Naive thymus-derived CD8-positive, alpha-beta T cell (primary cell): ENCODE measurements at regions not wholly inside any gene's neighbourhood (a gene's known extent, or its start where the extent isn't known, plus 50 kb on each side); places are given as distances from the start of the nearest gene placed in this dataset.

ENCODE experiments used
- ATAC-seq, 2 donors: fragments of 150-1000 bp; cut with Tn5 transposase in 1 of 2; sonication (Bioruptor Pico), chemical (Tn5 transposase) in 1 of 2; 1 replicate in 1 of 2; 2 replicates in 1 of 2; pipeline ENCODE4 v1.10.0; 2021; ENCODE audit warnings: mild to moderate bottlenecking in 2 of 2, moderate library complexity in 2 of 2
- POLR2A ChIA-PET: fragments of 350-600 bp; sonication (Branson Sonifier 250); formaldehyde crosslinking; loops from one replicate; lab custom pipeline; 2021; ENCODE audit warnings: antibody characterized with exemption; lab: Charles Lee
- DNase-seq, 10 donors: peaks; one replicate each; pipeline versions ENCODE4 v3.0.0 to v3.0.0-alpha.2; 2020 to 2022
- H3K27ac Mint-ChIP-seq, 10 donors: one replicate each; pipeline ENCODE4 v1.8.0; 2020 to 2022; ENCODE audit warnings: mild to moderate bottlenecking in 10 of 10, mixed read lengths in 10 of 10, moderate library complexity in 4 of 10, inconsistent platforms in 1 of 10
- H3K27me3 Mint-ChIP-seq, 5 donors: one replicate each; pipeline ENCODE4 v1.8.0; 2021 to 2022; ENCODE audit warnings: mixed read lengths in 5 of 5
- H3K36me3 Mint-ChIP-seq, 3 donors: one replicate each; pipeline ENCODE4 v1.8.0; 2020 to 2022; ENCODE audit warnings: mixed read lengths in 3 of 3, mild to moderate bottlenecking in 2 of 3, inconsistent platforms in 1 of 3
- H3K4me1 Mint-ChIP-seq, 4 donors: one replicate each; pipeline ENCODE4 v1.8.0; 2021 to 2022; ENCODE audit warnings: mixed read lengths in 4 of 4
- H3K4me3 Mint-ChIP-seq, 10 donors: one replicate each; pipeline ENCODE4 v1.8.0; 2020 to 2022; ENCODE audit warnings: mild to moderate bottlenecking in 10 of 10, mixed read lengths in 10 of 10, moderate library complexity in 6 of 10, inconsistent platforms in 1 of 10
- H3K9me3 Mint-ChIP-seq, 9 donors: one replicate each; pipeline ENCODE4 v1.8.0; 2020 to 2022; ENCODE audit warnings: mixed read lengths in 9 of 9, mild to moderate bottlenecking in 3 of 9, inconsistent platforms in 1 of 9, moderate library complexity in 1 of 9

DNA sequence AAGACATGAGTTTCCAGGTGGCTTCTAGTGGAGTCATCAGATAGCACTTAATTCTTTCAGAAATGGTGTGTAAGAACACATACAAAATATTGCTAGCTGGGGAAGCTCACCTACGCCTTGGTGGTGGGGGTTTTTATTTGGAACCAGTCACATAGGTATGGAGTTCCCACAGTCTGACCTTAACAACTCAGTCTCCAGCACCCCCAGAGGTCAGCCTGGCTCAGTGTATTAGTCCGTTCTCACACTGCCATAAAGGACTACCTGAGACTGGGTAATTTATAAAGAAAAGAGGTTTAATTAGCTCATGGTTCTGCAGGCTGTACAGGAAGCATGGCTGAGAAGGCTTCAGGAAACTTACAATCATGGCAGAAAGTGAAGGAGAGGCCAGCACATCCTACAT lies 317.5 kb upstream of the ZC3H12C start:
- H3K4me3 Mint-ChIP-seq, result no peak overlapping the region
- H3K36me3 Mint-ChIP-seq, result no peaks in the 10 kb centered on the region
- DNase-seq (no peak), ATAC-seq (no peak)
- H3K4me1 Mint-ChIP-seq, result no peaks in the 10 kb centered on the region
- no peak overlapping the region for H3K27ac Mint-ChIP-seq
- no peaks in the 10 kb centered on the region for H3K9me3 Mint-ChIP-seq
- POLR2A ChIA-PET, result no interaction called here
- no peaks in the 10 kb centered on the region for H3K27me3 Mint-ChIP-seq

DNA sequence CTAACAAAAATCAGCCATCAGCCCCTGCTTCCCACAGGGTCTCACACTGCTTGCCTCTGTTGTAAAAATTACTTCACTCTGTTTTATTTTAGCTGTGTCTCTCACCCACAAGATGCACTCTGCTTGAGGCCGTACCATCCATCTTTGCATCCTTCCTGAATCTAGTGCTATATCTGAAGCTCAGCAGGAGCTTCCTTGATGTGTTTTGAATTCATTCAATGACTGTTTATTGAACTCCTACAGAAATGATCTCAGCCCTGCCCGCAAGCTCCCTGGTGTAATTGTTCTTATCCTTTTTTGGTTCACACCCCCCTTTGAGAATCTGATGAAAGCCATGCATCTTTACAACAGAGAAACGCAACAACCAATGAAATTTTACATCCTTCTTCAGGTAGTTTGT lies 310.2 kb upstream of the ZC3H12C start:
- peaks cover 0 to 4% (median 0%) of the 10 kb centered on the region in 5 donors for H3K27me3 Mint-ChIP-seq
- H3K4me1 Mint-ChIP-seq, result no peaks in the 10 kb centered on the region
- POLR2A ChIA-PET, result no interaction called here
- H3K36me3 Mint-ChIP-seq, result no peaks in the 10 kb centered on the region
- ATAC-seq (no peak), DNase-seq (no peak)
- H3K4me3 Mint-ChIP-seq, result no peak overlapping the region
- peaks cover 0 to 2% (median 0%) of the 10 kb centered on the region in 9 donors for H3K9me3 Mint-ChIP-seq
- no peak overlapping the region for H3K27ac Mint-ChIP-seq

DNA sequence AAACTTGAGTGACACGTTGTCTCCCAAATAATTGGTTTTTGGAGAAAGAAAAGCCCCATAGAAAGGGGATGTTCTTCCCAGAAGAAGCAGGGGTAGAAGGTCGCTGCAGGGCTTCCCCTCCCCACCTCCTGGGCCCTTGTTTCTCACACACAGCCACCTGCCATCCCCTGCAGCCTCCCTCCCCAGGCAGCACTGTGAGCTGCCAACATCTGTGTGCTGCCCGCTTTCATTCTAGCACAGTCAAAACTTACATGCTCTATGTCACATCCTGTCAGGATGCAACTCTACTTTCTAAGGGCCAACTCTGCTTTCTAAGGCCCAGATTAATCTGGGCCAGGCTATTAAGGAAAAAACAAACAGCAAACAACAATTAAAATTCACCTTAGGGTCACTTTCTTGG lies 309.4 kb upstream of the ZC3H12C start:
- ATAC-seq (no peak), DNase-seq (no peak)
- Mint-ChIP-seq H3K9me3 (peaks cover 0 to 2% (median 0%) of the 10 kb centered on the region in 9 donors), H3K4me1 (no peaks in the 10 kb centered on the region), H3K36me3 (no peaks in the 10 kb centered on the region), H3K27me3 (peaks cover 0 to 4% (median 0%) of the 10 kb centered on the region in 5 donors), H3K27ac (no peak overlapping the region), H3K4me3 (no peak overlapping the region)
- POLR2A ChIA-PET, result no interaction called here

DNA sequence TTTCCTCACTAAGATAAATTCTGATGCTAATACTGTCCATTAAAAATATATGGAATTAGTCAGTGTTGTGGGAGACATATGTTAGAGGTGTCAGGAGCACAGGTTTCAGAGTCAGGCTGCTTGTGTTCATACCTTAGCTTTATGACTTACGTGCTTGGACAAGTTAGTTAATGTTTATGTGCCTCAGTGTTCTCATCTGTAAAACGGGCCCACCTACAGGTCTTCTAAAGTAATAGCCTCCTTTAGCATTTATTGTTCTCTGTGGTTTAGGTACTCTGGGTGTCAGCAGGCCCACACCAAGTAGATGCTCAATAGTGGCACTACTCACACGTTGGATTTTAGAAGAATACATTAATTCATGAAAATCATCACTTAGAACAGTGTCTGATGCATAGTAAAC lies 308.7 kb upstream of the ZC3H12C start:
- POLR2A ChIA-PET, result no interaction called here
- no peak for DNase-seq

DNA sequence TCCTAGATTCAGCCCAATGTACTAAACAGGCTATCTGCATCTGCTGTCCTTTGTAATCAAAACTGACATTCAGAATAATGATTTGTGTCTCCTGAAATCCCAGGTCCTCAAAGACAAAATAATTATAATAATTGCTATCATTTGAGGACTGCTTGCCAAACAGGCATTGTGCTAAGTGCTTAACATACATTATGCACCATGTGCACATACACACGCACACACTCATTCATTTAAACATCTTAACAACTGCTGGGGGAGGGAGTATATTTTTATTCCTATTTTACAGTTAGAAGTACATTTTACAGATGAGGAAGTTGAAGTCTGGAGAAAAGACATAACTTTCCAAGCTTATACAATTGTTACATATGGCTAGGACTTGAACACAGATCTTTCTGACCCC lies 308.0 kb upstream of the ZC3H12C start:
- H3K27me3 Mint-ChIP-seq, result peaks cover 0 to 4% (median 0%) of the 10 kb centered on the region in 5 donors
- POLR2A ChIA-PET, result no interaction called here
- H3K36me3 Mint-ChIP-seq, result no peaks in the 10 kb centered on the region
- ATAC-seq, result no peak
- H3K27ac Mint-ChIP-seq, result no peak overlapping the region
- no peak overlapping the region for H3K4me3 Mint-ChIP-seq
- no peak for DNase-seq
- no peaks in the 10 kb centered on the region for H3K4me1 Mint-ChIP-seq
- peaks cover 0 to 2% (median 0%) of the 10 kb centered on the region in 9 donors for H3K9me3 Mint-ChIP-seq

More for the DNA sequence above, 308.7 kb upstream of the ZC3H12C start:
- Mint-ChIP-seq H3K27me3 (peaks cover 0 to 4% (median 0%) of the 10 kb centered on the region in 5 donors), H3K4me3 (no peak overlapping the region), H3K4me1 (no peaks in the 10 kb centered on the region), H3K36me3 (no peaks in the 10 kb centered on the region), H3K27ac (no peak overlapping the region), H3K9me3 (peaks cover 0 to 2% (median 0%) of the 10 kb centered on the region in 9 donors)
- no peak for ATAC-seq

DNA sequence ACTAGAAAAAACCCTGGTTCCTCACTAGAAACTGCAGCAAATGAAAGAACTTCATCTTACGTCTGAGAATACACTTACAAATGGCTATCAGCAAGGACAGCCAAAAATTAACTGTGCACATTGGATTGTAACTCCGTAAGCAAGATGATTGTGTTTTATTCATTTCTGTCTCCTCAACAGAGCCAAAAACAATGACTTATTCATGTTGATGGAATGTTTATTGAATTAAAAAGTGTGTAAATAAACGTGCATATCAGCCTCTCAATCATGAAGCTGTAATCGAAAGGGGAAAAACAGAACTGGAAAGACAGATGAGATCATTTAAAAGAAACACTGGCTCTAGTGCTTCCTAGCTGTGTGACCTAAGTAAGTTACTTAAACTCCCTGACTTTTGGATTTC lies 307.5 kb upstream of the ZC3H12C start:
- H3K4me3 Mint-ChIP-seq, result no peak overlapping the region
- POLR2A ChIA-PET, result no interaction called here
- ATAC-seq (no peak), DNase-seq (no peak)
- no peaks in the 10 kb centered on the region for H3K36me3 Mint-ChIP-seq
- H3K27ac Mint-ChIP-seq, result no peak overlapping the region
- H3K9me3 Mint-ChIP-seq, result peaks cover 0 to 2% (median 0%) of the 10 kb centered on the region in 9 donors
- no peaks in the 10 kb centered on the region for H3K4me1 Mint-ChIP-seq
- H3K27me3 Mint-ChIP-seq, result peaks cover 0 to 4% (median 0%) of the 10 kb centered on the region in 5 donors

DNA sequence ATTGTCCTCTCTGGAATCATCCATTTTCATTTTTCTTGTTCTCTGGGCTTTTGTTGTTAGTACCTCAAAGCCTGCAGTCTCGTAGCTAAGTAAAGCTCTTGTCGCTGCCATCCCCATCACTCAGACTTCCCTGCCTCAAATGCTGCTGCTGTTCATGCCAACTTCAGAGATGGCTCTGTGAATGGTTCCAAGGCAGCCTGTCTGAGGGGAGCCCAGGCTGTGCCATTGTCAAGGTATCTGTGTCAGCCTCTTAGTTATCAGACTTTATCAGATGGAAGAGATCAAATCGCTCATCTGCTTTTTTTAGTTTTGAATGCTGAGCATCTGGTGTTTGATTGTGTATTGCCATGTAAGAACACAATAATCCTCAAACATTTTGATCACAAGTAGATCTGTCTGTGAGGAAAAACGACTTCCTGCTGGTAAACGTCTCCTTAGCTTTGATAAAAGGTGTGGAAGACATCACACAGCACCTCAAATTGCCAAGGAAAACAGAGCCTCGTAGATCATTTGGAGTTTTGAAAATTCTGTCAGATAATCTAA lies 304.2 kb upstream of the ZC3H12C start:
- Mint-ChIP-seq H3K36me3 (no peaks in the 10 kb centered on the region), H3K27me3 (no peaks in the 10 kb centered on the region), H3K4me1 (no peaks in the 10 kb centered on the region), H3K4me3 (no peak overlapping the region), H3K27ac (peak overlapping the region in 1 of 10 donors; percentile 45), H3K9me3 (peaks cover 0 to 2% (median 0%) of the 10 kb centered on the region in 9 donors)
- POLR2A ChIA-PET, result no interaction called here
- ATAC-seq (no peak), DNase-seq (no peak)

DNA sequence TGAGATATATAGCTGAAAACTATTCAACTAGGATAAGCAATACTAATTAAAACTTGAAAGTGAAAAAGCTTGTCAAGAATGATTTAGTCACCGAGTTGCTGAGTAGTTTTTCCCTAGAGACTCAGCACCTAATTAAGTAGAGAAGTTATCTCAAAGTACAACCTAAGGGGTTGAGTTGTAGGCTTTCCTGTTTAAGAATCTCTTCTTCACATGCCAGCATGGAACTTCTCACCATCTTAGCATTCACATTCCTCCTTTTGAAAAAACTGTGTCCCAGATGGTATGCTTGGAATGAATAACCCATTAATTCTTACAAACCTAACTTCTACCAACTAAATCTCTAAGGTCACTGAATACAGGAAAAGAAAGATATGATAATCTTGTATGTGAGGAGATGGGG lies 303.3 kb upstream of the ZC3H12C start:
- ATAC-seq, result no peak
- POLR2A ChIA-PET, result no interaction called here
- H3K27me3 Mint-ChIP-seq, result no peaks in the 10 kb centered on the region

DNA sequence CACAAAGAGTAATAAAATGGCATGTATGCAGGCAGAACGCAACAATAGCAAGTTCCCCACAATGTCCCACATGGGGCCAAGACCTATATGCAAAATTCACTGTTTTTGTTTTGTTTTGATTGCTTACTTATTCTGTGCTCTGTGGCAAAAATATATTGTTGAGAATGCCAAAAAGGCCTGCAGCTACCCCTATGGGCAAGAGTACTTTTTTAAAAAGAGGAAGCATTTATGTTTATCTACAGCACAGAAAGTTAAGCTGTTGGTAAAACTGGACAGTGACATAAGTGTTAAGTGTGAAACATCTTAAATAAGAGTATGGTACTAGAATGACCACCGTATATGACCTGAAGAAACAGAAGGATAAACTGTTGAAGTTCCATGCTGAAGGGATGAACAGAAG lies 301.9 kb upstream of the ZC3H12C start:
- DNase-seq (no peak), ATAC-seq (no peak)
- H3K27me3 Mint-ChIP-seq, result no peaks in the 10 kb centered on the region
- POLR2A ChIA-PET, result no interaction called here
- no peak overlapping the region for H3K4me3 Mint-ChIP-seq
- H3K4me1 Mint-ChIP-seq, result no peaks in the 10 kb centered on the region
- no peaks in the 10 kb centered on the region for H3K36me3 Mint-ChIP-seq
- no peak overlapping the region for H3K27ac Mint-ChIP-seq
- H3K9me3 Mint-ChIP-seq, result peaks cover 0 to 2% (median 0%) of the 10 kb centered on the region in 9 donors

More for the DNA sequence above, 303.3 kb upstream of the ZC3H12C start:
- DNase-seq, result no peak
- Mint-ChIP-seq H3K36me3 (no peaks in the 10 kb centered on the region), H3K4me3 (no peak overlapping the region), H3K27ac (no peak overlapping the region), H3K4me1 (no peaks in the 10 kb centered on the region), H3K9me3 (peaks cover 0 to 2% (median 0%) of the 10 kb centered on the region in 9 donors)

DNA sequence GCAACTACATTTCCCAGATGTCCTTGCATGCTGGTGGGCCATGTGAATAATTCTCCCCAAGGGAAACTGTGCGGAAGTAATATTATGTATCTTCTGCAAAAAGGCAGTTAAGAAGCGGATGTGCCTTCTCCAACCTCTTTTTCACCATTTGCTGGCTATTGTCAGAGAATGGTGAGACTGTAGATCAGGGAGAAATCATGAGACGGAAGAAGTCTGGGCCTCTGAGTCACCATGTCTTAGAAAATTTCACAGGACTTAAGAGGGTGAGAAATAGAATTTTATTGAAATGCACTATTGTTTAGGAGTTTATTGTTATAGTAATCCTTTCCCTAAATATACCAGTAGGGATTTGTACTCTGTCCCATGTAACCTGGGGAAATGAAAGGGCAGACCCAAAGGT lies 298.7 kb upstream of the ZC3H12C start:
- POLR2A ChIA-PET, result no interaction called here
- no peaks in the 10 kb centered on the region for H3K27me3 Mint-ChIP-seq
- no peaks in the 10 kb centered on the region for H3K36me3 Mint-ChIP-seq
- no peaks in the 10 kb centered on the region for H3K4me1 Mint-ChIP-seq
- H3K27ac Mint-ChIP-seq, result no peak overlapping the region
- no peaks in the 10 kb centered on the region for H3K9me3 Mint-ChIP-seq
- no peak overlapping the region for H3K4me3 Mint-ChIP-seq
- no peak for ATAC-seq
- DNase-seq, result no peak

DNA sequence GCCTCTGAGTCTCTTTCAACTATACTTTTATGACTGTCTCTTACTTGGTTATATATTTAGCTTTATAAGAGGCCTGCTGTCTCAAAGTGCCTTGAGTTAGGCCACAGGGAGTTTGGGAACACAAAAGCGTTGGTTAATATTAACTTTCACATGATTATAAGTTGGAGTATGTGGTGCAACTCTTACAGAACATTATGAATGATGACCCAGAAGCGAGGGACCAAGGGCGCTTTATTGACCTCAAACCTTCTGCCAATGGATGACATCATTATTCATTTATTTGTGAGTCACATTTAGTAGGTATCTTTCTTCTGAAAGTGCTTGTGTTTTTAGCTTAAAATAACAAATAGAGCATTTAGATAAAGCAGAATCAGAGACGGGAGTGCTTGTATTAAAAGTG lies 298.0 kb upstream of the ZC3H12C start:
- Mint-ChIP-seq H3K27me3 (peaks cover 0 to 1% (median 0%) of the 10 kb centered on the region in 5 donors), H3K27ac (no peak overlapping the region), H3K4me3 (no peak overlapping the region), H3K4me1 (no peaks in the 10 kb centered on the region), H3K9me3 (peaks cover 0 to 3% (median 0%) of the 10 kb centered on the region in 9 donors), H3K36me3 (no peaks in the 10 kb centered on the region)
- DNase-seq, result no peak
- POLR2A ChIA-PET, result no interaction called here
- ATAC-seq, result no peak

DNA sequence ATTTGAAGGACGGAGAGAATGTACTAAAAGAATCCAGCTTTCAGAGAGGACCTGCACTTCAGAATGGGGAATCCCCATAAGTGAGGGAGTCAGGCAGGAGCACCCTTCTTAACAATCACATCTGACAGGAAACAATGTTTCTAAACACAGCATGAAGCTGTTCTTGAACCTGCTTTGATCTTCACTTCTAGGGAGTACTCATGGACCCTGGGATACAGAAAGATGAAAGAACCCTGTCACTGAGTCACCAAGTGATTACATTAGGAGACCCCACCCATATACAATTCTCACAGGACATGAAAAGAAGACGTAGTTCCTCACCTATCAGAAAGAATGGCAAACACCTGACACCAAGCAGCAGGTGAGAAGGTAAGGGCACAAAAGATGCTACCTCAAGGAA lies 296.9 kb upstream of the ZC3H12C start:
- H3K9me3 Mint-ChIP-seq, result peaks cover 0 to 3% (median 0%) of the 10 kb centered on the region in 9 donors
- no peak for ATAC-seq
- H3K36me3 Mint-ChIP-seq, result no peaks in the 10 kb centered on the region
- POLR2A ChIA-PET, result no interaction called here
- no peaks in the 10 kb centered on the region for H3K4me1 Mint-ChIP-seq
- H3K27ac Mint-ChIP-seq, result no peak overlapping the region
- H3K27me3 Mint-ChIP-seq, result peaks cover 0 to 1% (median 0%) of the 10 kb centered on the region in 5 donors
- H3K4me3 Mint-ChIP-seq, result no peak overlapping the region
- DNase-seq, result no peak

DNA sequence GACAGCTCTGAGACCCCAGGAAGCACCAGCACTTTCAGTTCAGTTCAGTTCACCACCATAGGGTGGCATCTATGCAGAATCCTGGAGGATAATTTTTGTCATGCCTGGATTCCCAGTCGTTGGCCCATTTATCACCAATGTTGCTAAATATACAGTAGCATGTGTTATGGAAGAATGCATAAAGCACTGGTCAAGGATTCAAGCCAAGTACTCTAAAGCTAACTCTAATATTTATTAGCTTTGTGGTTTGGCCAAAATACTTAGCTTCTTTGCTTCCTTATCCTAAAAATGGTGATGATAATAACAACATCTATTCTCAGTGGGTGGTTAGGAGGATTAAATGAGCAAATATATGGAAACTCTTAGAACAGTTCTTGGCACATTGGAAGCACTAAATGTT lies 294.7 kb upstream of the ZC3H12C start:
- ATAC-seq (no peak), DNase-seq (no peak)
- POLR2A ChIA-PET, result no interaction called here
- H3K27ac Mint-ChIP-seq, result no peak overlapping the region
- no peaks in the 10 kb centered on the region for H3K4me1 Mint-ChIP-seq
- H3K27me3 Mint-ChIP-seq, result peaks cover 0 to 11% (median 1%) of the 10 kb centered on the region in 5 donors
- H3K4me3 Mint-ChIP-seq, result no peak overlapping the region
- H3K36me3 Mint-ChIP-seq, result peaks cover 0 to under 1% (median 0%) of the 10 kb centered on the region in 3 donors
- H3K9me3 Mint-ChIP-seq, result peaks cover 0 to 5% (median 0%) of the 10 kb centered on the region in 9 donors

DNA sequence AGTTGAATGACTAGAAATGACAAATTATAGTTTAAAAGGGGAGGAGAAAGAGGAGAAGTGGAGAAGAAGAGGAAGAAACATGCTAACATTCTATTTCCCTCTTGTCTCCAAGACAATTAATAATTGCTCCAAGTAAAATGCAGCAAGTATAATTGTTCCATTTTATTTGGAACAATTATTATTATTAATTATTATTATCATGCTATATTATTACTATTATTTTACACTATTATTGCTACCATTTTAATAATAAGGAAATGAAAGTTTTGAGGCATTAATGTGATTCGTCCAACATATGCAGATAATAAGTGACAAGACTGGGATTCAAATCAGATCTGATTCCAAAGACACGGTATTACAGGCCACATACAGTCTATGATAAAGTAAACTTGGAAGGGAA lies 293.6 kb upstream of the ZC3H12C start:
- peaks cover 0 to 11% (median 2%) of the 10 kb centered on the region in 5 donors for H3K27me3 Mint-ChIP-seq
- no peak overlapping the region for H3K27ac Mint-ChIP-seq
- H3K4me1 Mint-ChIP-seq, result no peaks in the 10 kb centered on the region
- ATAC-seq (no peak), DNase-seq (no peak)
- POLR2A ChIA-PET, result no interaction called here
- peaks cover 0 to 8% (median 3%) of the 10 kb centered on the region in 9 donors for H3K9me3 Mint-ChIP-seq
- H3K36me3 Mint-ChIP-seq, result peaks cover 0 to 4% (median 0%) of the 10 kb centered on the region in 3 donors
- no peak overlapping the region for H3K4me3 Mint-ChIP-seq
